Stimulated activated CD8-positive, alpha-beta memory T cell treated with anti-CD3 and anti-CD28 coated beads, Interleukin-7, amount 100 ng/mL, for 48 hours (primary cell): ENCODE measurements at regions not wholly inside any gene's neighbourhood (a gene's known extent, or its start where the extent isn't known, plus 50 kb on each side); places are given as distances from the start of the nearest gene placed in this dataset.

ENCODE experiments used
- DNase-seq, 2 donors: peaks; one replicate each; pipeline ENCODE4 v3.0.0-alpha.2; 2020; ENCODE audit warnings: low read depth in 1 of 2; ENCODE audit errors: extremely low read depth in 1 of 2

DNA sequence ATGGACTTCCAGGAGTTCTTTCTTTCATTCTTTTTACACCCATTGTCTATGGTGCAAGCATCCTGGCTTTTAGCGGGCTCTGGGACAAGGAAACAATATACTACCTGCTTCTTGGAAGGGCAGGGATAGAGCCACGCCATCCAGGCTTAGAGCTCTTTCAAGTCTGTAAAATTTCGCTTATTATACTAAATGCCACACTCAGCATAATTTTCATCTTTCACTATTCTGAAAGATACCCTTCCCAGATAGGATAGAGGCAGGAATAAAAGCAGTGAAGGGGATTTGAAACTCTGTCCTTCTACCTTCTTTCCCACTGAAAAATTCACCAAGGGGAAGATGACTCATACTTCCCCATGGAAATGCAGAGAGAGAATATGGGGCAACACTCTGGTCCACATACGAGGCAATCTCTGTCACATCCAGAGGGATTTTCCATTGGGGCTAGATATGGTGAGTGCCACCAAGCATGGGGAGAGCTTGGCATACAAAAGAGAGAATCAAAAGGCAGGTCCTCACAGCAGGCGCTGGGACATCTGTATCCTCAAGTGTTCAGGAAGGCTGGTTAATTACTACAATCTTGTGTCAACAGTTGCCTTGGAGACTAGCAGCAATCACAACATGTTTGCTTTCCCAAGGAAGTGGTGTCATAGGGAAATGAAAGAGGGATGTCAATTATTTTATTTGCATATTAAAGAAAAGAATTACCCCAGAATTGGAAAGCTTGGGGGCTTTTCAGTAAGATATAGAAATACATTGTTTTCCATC, 127.6 kb downstream of the TDRD15 start:
- DNase-seq = no peak

DNA sequence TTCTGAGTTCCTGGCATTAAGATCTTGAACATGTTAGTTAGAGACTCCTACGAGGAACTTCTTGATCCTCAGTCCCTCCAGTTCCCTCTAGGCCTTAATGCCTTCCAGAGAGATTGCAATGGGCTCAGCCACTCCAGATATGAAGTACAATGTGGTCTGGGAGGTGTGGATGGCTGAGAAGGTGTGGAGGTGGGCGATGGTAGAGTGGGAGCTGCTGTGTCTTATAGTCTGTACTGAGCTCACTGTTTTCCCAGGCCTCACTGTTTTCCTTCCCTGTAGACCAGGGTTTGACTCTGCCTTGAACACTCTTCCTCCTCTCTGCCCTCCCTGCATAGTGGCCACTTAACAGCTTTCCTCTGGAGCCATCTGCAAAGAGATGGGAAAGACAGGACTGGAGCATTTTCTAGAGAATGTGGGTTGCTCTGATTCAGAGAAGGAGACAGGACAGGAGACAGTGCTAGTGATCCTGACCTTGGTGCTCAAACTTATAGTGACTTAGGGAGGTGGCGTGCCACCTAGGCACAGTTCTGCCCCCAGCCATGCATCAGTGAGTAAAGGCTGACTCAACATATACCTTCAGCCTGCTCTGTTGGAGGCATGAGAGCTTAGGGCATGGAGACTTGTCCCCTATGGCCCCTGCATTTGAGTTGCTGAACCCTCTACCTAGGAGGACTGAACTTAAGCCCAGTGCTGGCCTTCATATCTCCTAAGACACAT, 129.7 kb downstream of the TDRD15 start:
- no peak for DNase-seq

DNA sequence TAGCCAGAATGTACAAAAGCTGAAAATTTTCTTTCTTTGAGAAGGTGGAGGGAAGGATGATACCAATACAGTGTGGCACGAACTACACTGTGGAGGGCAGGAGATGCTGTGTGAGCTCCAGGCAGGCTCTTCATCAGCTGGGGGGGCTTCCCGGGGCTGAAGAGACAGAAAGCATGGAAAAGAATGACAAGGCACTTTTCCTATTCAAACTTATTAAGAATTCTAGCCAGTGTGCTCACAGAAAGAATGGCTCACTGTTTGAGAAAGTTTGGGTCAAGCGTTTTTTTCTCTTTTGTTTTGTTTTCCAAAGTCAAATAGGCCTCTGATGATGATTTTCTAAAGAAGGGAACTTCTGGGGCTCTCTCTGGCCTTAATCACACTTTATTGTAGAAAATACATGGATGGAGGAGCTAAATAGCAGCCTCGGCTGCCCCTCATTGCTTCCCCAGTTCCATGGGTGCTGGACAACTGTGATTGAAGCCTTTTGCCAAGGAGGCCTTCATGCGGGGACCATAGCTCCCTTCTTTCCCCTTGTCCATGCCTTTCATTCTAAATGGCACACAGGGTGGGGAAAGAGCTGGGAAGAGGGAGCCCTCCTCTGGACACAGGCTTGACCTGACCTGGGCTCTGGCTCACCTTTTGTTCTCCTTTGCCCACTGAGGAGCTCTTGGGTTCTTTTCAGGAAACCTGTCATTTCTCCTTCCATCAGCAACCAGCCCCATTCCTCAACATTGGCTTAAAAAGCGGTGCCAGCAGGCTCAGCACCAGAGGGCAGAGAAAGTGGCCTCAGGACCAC, 130.6 kb downstream of the TDRD15 start:
- no peak for DNase-seq

DNA sequence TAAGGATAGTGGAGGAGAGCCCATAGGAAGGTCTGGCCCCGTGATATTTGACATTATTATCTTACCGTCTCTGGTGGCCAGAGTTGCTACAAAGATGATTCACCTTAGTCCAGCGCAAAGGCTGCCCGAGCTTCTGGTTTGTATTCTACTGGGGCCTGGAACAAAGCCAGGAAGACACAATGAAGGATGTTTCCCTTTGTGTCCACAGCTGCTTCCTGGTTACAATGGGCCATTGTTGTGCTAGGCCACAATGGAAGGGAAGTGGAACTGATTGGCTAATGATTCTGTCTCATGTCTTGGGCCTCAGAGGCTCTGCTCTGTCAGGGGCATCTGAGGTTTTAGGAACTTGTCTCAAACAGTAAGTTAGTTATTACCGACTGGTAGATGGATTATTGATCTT, 132.2 kb downstream of the TDRD15 start:
- DNase-seq = no peak

DNA sequence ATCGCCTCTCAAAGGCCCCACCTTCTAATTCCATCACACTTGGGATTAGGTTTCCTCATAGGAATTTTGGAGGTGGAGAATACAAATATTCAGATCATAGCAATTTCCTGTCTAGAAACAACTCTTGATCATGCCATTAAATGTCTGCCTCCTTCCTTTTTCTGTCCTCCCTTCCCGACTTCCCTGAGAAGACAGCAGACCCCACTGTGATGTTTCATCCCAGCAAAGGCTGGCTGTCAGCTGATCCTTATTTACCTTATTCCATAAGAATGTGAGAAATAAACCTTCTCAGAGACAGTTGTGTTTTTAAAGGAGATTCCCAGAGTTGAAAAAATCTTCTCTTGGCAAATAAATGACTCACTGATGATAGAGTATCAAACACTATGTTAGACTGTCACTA, 133.9 kb downstream of the TDRD15 start:
- no peak for DNase-seq

DNA sequence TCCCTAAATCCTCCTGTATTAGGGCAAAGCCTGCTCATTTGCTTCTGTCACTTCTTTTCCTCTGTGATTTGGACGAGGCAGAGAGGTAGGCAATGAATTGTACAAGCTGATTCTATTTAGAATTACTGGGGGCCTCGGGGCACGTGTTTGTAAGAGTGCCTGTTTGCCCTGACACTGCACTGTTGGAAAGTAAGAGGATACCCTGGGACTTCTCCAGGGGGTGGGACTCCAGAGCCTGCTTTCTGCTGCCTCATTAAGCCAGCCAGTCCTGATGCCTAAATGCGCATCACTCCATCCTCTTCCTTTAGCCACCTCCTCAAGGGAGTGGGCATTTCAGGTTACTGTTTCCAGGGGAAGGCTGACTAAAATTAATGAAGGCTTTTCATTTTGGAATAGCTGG, 134.3 kb downstream of the TDRD15 start:
- DNase-seq = no peak

DNA sequence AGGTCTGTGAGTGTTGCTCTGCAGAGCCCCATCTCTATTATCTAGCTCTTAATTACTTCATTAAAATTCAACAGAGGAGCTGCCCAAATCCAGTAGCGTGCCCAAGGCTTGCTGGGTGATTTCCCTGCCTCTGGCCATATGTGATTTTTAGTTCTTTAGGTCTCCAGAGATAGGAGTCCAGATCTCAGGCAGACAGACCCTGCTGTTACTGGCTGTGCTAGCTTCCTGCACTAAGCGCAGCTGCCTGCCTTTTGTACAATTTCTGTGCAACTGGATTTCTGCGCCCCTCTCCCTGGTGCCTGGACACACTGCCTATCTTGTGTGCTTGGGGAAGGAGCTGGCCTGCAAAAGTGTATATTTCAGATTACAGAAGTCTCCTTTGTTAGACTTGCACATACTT, 136.5 kb downstream of the TDRD15 start:
- DNase-seq = no peak

DNA sequence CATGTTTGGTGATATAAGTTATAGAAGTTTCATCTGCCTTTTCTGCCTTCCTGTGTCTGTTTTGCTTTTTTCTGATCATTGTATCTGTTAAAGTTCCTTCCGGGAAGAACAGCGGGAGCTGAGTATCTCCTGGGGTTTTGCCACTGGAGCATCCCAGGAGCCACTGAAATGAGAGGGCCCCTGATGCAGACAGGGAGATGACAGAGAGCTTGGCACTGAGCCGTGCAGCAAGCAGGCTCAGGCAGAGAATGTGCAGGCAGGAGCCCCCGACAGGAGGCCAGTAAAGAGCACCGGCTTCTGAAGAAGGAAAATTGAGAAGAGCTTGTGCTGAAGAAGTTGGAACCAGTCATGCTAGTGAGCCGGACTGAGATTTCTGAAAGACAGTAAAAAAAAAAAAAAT, 137.8 kb downstream of the TDRD15 start:
- no peak for DNase-seq

DNA sequence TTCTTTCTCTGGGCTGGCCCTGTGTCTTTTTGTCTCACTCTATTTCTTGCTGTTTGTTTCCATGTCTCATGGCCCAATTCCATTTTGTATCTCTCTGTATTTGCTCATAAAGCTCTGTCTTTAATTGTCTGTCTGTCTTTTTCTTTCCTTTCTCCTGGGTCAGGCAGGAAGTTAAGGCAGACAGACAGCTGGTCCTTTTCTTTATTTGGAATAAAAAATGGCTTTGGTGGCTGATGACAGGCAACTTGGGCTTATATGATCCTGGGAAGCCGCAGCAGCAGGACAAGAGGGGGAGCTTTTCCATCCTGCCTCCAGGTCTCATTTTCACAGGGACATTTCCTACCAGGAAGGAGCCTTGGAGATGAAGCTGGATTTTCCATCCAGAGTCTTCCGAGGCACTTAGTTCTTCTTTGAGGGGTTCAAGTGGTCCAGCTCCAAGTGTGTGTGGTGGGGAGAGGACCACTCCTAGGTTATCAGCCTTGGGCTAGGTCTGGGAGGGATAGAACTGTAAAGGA, 138.7 kb downstream of the TDRD15 start:
- DNase-seq = no peak

DNA sequence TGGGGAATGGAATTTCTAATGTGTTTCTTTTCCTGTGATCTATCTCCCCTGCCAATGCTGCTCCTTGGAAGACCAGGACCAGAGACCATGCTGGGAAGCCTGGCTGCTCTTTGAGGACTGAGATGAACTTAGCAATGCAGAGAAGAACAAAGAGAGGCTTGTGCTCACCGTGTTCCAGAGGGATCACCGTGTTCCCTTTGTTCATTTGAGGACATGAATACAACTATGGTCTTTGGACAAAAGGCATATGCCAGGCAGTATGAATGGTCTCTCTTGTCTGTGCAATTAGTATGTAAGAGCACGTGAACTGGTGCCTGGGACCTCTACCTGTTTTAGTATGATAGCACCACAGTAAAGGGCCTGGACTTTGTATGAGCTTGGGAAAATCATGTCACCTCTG, 139.9 kb downstream of the TDRD15 start:
- DNase-seq = no peak

DNA sequence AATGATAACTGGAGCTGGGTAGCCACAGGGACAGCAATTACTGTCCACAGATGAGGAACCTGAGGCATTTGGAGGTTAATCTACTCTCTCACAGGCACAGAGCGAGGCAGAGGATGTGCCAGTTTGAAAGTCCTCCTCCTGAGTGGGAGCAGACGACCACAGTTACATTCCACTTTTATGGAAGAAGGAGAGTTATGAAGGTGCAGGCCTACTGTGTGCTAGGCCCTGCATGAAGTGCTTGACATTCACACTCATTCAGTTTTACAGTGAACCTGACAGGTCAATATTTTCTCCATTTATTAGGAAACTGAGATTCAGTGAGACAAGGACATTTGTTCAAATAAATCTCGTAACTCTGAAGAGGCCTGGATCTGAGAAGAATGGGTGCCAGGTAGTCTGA, 142.0 kb downstream of the TDRD15 start:
- no peak for DNase-seq

DNA sequence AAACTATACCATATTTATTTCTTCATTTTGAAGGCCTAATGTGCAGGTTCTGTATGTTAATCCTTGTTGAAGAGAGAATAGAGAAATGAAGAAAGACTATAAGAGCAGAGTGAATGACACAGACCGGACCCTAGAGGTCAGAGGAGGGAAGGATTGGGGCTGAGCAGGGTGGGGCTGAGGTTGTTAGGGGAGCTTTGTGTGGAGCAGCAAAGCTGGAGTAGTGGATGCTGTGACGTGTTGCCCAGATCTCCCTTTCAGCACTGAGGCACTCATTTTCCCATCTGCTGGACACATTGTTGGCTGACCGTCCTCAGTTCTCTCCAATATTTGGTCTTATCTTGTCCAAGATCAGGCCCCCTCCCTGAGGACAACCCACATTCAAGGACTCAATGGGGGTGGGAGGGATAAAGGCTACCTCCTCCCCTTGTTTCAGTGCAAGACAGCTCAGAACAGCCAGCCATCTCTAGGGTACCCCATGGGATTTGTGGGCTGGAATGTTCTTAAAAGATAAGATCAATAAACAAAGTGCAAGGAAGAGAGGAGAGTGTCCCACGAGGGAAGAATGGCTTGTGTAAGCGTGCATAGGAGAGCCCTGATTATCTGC, 143.6 kb downstream of the TDRD15 start:
- DNase-seq = no peak

DNA sequence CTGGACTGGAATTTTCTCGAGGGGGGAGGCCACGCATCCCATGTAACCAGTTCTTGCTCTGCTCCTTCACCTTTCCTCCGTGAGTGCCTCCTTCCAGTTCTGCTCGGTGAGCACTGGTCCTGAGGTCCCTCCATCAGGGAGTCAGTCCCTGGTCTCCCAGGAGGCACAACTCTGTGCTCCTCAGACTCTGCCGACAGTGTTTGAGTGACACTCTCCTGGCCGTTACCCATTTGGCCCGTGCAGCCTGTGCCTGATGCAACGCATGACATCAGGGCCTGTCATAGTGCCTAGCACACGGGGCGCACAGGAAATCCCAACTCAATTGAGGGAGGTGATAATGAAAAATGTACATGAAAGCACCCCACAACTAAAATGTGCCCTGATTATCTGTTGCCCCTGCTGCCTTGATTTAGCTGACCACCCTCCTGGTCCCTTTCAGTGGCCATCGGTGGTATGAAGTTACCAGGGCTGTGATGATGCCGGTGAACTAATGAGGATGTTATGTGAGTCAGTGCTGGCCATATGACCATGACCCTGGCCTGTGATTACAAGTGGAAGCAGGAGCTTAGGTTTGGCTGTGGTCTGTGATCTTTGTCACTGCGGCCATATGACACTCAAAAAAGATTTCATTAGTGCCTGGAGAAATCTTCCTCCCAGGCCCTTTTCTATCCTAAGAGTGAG, 144.6 kb downstream of the TDRD15 start:
- no peak for DNase-seq

DNA sequence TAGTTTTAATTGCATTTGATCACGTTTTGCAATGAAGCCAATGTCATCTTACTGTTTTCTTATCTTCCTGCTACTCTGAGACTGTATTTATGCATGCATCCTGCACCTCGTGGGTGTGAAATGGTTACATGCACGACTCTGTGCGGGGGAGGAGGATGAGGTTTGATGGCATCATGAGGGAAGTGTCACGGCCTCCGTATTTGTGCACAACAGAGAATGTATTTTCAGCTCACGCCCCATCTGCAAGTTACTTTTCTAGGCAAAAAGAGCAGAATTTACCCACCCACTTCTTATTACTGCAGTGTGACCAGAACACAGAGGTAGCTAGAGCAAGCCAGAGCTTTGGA, 145.1 kb downstream of the TDRD15 start:
- no peak for DNase-seq

DNA sequence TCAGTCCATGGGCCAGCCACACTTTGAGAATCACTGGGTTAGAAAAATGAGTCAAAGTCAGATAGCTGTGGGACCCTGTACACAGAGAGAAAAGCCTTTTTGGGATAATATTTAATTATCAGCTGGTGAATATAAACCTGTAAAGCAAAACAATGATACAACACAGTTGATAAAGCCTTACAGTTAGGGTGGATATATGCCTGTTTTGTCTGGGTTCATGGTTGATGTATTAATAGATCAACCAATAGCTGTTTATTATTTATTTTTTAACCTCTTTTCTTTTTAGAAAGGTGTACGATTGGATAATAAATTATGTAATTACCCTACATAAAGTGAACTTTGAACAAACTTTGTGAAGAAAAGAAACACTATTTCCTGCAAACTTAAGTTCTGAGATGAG, 145.6 kb downstream of the TDRD15 start:
- DNase-seq = no peak

DNA sequence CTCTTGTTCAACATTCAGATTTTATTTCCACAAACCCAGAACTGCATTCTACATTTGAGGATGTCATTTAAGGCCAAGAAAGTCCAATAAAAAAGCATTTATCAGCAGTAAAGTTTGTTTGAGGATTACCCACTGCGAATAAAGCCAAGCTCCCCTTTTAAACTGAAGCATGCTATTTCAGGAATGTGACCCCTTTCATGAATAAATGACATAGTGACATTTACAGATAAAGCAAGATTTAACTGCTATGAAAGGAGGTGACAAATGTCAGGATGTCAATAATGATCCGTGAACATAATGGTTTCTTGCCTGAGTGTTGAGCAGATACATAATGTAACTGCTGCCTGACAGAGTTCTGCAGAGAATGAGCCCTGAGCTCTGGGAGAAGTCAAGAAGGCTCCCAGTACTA, 146.3 kb downstream of the TDRD15 start:
- DNase-seq = no peak

DNA sequence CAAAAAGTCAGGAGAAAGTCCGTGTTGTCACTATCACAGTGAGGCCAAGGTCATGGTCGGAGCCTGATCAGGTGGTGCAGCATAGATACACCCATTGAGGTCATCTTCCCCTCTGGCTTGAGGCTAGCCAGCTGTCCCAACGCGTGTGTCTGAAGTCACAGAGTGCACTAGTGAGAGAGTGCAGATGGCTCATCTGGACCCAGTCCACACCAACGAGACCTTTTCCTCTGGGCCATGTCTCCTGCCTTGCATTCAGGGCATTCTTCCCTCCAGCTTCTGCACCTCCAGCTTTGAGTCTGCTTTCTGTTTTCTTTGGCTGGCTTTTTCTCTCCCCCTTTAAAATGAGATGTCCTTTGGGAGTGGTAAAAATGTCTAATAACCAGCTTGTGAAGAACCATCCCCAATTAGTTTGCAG, 146.9 kb downstream of the TDRD15 start:
- no peak for DNase-seq

DNA sequence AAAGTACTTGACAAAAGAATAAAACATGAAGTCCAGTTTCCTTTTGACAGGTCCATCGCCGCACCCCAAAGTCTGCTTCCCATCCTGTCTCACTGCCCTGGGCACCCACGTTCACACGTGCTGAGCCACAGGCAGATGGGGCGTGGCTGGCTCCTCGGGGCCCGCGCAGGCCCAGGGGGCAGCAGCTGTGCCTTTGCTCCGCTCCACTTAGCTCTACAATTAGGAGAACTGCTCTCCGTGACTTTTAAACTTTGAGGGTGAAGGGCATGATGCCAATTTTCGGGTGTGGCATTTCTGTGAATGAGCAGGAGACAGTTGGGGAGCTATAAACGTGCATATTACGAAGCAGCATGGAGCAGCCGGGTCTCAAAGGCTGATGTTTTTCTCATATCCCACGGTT, 152.4 kb downstream of the TDRD15 start:
- DNase-seq = no peak

DNA sequence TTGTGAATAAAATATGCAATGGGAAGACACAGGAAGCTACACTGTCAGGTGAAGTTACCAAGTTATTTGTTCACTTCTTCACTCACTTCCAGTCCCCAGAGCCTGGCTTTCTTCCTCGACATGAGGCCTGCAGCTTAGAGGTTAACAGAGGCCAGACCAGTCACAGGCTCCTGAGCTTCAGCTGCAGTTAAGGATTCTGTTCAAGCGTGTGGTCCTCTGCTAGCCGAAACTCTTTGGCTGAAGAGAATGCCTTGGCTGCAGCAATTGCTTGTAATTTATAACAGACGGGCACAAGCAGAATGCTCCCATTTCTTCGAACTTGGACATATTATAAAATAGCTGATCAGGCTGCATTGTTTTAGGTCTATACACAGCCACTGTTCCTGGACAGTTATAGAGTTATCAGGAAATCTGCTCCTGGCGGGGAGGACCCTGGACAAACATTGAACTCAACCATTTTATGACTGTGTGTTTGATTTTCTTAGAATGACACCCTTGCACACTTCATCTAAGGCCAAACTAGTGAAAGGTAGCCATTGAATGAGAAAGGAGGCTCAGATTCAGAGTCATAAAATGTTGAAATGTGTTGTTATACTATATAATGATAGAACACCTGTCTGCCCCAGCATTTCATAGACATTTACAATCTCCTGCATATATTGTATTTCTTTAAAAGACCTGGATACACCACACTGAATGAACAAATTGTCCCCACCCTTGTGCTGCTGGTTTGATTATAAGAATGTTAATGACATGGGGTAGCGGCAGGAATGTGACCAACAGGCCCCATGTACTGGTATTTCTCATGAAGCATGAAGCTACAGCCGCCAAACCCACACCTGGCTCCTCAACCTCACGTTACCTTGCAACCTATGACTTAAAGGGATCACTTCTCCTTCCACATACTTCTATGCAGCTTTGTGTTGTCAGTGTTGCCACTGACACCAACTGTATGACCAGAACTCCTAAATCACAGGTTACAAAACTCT, 153.6 kb downstream of the TDRD15 start:
- DNase-seq = no peak

DNA sequence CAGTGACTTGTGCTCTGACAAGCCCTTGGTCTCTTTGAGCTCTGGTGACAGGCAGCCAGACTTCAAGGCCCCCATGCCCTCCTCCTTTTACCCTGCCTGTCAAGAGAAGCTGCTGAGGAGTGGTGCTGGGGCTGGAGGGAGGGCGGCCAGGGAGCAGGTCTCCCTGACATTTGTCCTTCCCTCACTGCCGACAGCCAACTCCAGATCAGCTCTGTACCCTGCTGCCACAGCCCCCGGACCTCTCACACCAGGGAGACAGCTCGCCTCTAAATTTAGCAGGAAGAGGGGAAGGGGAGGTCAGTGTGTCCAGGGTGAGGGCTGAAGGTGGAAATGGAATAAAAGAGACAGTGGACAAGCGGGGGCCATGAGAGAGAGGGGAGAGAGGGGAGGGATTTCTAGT, 155.8 kb downstream of the TDRD15 start:
- no peak for DNase-seq
